HG03175 (cell line): ENCODE measurements at regions not wholly inside any gene's neighbourhood (a gene's known extent, or its start where the extent isn't known, plus 50 kb on each side); places are given as distances from the start of the nearest gene placed in this dataset.

Experiments
- ATAC-seq: cut with Tn5 transposase; IDR thresholded peaks from one replicate; pipeline ENCODE4 v1.9.1; 2021; ENCODE audit warnings: mild to moderate bottlenecking, moderate library complexity; ENCODE audit not compliant: unreplicated experiment

DNA sequence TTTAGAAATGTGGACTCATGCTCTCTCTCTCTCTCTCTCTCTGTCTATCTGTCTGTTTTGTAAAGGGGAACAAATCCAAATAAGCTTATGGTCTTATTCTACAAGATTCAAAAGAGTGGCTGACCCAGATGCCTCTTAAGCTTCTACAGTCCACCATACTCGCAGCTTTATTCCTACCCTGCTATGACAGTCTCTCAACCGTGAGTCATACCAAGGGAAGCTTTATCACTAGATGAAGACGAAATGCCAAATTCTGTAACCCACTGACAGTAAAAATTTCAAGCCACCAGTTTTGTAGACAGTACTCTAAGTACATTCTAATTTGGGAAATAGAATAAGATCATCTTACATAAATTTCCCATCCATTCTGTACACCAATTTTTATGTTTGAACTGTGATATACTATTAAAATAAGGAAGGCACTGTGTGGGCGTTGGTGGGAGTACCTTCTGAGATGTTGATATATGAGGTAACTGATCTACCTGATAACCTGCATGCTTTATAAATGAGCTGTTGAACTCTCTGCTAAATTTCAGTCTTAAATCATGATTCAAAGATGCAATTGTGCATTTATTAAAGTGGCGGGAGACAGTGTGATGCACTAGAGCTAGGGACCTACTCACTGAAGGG lies 153.2 kb downstream of the KLF6 start:
- no peak for ATAC-seq

GRCh38 chr10:3631291-3631690 lies 153.7 kb downstream of the KLF6 start:
- ATAC-seq, result no peak

DNA sequence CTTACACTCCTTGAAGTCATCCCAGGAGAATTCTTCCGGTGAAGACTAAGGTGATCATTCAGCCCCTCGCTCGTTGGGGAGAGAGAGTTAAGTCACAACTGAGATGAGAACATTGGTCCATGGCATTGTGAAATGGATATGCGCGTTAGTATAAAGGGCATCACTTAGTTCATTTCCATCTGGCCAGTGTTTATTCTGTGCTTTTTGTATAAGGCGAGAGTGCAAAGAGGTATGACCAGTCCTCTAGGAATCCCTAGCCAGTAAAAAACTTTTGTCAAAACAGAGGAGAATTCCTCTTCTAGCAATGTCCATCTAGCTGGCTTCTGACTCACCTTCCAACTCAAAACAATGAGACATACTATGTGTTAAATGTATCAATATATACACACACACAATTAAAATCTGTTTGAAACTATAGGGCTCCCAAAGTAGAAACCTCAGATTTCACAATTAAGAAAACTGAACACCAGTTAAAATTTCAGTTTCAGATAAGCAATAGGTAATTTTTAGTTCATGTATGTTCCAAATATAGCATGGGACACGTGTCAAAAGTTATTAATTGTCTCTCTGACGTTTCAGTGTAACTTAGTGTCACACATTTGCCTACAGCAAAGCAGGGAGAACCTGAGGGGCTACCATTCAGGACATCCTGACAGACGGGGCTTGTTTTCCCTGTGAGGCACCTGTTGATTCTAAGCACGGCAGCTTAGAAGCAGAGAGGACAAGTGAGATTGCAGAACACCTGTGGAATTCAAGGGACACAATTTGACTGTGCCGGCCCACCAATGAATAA lies 158.9 kb downstream of the KLF6 start:
- peak; percentile 75 for ATAC-seq

DNA sequence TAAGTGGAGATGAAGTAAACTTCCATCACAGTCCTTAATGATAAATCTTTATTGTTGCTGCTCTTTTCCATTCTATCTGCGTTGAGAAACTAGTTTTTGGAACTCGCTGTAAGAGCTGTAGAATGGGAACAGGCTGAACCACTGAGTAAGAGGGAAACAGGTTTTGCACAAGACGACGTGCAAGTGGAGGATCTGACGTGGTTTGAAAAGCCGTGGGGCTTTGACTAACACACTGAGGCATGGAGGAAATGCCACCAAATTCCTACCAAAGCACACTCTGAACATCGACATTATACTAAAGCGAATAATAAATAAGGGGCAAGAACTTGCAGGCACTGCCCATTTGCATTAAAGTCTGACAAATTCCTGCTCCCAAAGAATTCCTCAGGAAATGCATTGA lies 160.6 kb downstream of the KLF6 start:
- ATAC-seq, result no peak

DNA sequence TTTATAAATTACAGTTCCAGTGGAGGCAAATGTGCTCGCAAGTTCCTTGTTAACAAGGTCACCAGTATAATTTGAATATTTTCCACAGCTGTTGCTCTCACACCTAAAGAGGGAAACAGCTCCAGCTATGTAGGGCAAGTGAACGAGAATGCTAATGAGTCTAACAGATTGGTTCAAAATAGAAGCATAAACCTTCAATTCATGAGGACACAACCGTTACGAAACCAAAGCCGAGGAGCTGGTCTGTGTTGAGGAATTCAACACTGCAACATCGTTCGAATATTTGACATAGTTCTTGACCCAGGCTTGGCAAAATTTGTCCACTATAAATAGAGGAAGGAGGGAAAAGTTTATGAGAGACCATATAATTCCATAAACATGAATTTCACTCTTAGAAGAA lies 161.3 kb downstream of the KLF6 start:
- ATAC-seq, result peak; percentile 47

DNA sequence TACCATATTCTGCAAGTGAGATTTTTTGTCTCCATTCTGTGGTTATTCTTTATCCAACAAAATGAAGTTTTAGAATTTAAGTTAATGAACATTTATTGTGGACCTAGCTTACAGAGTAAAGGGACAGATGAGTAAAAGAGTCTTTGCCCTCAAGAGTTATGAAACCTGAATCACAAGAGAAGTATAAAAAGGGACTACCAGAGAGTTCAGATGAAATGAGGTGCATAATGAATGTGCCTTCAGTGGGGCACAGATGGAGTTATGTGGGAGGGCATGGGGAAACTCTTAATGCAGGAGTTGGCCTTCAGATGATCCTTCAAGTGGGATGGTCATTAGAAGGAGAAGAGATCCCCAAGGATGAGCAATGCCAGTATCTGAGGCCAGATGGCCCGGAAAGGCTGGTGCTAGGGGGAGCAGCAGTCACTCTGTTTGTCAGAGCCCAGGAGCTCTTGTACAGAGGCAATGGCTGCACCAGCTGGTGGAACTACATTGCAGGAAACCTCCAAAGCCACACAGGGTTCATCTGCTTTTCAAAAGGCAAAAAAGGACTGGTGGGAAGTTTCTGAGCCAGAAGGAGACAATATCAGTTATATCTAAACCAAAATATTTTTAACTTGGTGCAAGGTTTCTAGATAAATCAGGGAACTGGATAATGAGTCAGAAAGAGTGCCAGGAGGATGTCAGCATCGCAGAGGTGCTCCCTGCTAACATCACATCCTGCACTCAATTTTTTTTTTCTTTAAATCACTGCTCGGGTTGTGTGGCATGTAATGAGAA lies 162.0 kb downstream of the KLF6 start:
- ATAC-seq, result peak; percentile 35

DNA sequence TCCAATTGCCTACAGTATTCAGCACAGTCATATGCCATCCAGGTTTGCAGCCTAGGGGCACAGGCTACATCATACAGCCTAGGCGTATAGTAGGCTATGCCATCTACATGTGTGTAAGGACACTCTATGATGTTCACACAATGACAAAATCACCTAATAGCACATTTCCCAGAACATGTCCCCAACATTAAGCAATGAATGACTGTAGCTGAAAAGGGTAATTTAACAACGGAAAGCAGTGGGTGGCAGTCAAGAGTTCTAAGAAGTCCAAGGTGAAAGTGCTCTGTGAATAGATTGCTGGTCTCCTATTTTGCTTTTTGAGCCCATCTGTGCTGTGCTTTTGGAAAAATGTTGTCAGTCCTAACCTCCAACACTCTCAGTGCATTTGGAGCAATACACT lies 162.6 kb downstream of the KLF6 start:
- ATAC-seq, result no peak

GRCh38 chr10:3620818-3621217 lies 164.2 kb downstream of the KLF6 start:
- no peak for ATAC-seq

DNA sequence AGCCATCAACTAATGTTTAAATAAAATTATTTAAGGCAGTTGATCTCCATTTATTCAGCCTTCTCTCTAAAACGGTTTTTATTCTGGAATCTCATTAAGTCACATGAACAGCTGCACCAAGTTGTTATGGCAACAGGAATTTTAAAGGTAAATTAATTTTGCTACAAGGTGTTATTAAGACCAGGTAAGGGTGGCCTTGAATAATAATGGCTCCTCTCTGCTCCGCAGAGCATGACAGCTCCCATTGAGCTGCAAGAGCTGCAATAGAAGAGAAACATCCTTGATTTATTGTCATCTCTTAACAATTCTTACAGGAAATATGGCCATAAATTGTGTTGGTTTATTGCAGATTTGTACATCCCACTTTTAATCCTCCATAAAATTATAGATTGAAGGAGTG lies 165.8 kb downstream of the KLF6 start:
- no peak for ATAC-seq

DNA sequence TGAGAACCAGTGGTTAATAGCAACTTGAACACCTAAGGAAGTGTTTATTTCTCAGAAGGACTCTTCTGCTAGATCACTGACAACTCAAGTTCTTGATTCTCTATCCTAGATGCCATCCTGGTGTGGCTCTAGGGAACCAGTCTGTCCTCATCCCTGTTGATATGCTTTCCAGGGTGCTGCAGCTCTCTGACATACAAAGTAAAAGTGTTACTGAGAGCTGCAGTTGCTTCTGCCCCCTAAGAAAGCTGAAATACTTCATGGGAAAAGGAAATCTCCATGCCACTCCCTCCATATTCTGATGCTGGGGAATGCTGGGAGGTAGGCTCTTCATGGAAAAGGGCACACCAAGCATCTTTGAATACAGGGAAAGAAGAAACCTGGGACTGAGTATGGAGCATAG lies 168.1 kb downstream of the KLF6 start:
- ATAC-seq, result no peak

DNA sequence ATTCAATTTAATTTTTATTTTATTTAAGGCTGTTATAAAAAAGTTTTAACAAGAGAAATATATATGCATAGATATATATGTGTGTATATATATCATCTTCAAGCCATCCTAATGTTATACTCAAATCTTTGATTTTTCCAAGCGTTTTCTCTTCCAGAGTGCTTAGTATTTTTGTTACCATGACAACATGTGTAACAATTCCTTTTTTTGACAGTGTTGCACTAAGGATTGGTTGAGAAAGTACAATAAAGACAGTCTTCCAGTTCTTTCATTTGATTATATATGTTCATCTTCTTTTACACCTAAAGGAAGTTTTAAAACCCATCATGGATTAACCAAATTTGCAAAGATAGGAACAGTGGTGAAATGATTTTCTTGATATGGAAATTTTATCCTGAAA lies 171.7 kb downstream of the KLF6 start:
- ATAC-seq, result no peak

DNA sequence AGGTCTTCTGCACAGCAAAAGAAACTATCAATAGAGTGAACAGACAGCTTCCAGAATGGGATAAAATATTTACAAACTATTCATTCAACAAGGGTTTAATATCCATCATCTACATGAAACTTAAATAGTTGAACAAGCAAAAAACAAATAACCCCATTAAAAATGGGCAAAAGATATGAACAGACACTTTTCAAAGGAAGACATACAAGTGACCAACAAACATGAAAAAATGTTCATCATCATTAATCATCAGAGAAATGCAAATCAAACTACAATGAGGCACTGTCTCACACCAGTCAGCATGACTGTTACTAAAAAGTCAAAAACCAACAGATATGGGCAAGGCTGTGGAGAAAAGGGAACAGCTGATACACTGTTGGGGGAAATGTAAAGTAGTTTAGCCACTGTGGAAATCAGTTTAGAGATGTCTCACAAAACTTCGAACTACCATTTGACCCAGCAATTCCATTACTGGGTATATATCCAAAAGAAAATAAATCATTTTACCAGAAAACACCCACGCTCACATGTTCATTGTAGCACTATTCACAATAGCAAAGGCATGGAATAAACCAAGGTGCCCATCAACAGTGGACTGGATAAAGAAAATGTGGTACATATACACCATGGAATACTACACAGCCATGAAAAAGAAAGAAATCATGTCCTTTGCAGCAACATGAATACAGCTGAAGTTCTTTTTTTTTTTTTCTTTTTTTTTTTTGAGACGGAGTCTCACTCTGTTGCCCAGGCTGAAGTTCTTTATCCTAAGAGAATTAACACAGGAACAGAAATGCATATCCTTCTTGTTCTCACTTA lies 172.6 kb downstream of the KLF6 start:
- no peak for ATAC-seq

- no peak for ATAC-seq
These were observed 178.7 kb downstream of the KLF6 start for GRCh38 chr10:3606309-3606708.

GRCh38 chr10:3605882-3606281 lies 179.1 kb downstream of the KLF6 start:
- ATAC-seq, result no peak

DNA sequence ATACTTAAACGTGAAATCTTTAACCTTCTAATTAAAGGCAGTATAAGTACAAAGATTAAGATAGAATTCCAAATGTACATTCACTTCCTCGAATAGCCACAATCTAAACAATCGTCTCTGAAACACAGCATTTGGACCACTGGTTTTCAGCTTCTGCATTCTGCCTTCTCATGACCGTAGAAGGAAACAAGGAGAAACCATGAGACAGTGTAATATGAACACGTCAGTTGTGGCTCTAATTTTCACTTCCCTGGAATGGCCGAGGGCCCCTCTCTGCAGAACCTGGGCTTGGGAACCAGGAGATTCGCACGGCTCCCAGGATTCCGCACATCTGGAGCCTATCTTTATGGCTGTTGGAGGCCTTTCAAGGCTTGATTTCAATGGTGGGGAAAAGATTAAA lies 189.3 kb downstream of the KLF6 start:
- ATAC-seq, result no peak

GRCh38 chr10:3593611-3594010 lies 191.4 kb downstream of the KLF6 start:
- no peak for ATAC-seq

- ATAC-seq, result no peak
These were observed 192.6 kb downstream of the KLF6 start for GRCh38 chr10:3592424-3592823.

DNA sequence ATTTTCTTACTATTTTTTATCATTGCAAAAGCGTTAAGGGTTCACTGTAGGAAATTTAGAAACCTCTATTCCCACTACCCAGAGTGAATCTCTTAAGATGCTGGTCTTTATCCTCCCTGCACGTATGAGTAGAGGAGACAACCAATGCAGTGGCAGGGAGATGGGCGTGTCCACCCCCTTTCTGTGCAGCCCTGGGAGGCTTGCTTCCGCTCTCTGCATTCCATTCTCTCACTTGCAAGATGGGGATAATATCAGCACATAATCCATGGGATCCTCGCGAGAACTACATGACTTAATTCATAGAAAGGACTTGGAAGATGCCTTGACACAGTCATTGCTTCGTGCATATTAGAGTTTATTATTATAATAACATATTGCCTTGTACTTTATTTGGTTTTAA lies 196.2 kb downstream of the KLF6 start:
- no peak for ATAC-seq

DNA sequence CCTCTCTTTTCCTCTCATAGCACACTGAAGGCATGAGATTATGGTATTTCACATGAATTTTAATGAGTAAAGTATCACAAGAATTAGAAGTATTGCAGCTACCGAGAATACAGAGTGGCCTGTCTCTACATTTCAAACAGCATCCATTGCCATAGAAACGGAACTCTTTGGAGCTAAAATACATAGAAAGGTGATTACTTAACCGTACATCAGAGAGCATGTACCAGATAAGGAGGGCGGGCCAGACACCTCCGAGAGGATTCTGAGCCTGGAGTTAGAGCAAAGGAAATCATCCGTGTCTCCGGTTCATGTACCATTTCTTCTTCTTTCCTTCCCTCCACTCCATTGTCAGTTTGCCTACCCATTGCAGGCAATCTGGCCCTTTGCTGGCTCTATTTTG lies 196.7 kb downstream of the KLF6 start:
- ATAC-seq, result no peak

DNA sequence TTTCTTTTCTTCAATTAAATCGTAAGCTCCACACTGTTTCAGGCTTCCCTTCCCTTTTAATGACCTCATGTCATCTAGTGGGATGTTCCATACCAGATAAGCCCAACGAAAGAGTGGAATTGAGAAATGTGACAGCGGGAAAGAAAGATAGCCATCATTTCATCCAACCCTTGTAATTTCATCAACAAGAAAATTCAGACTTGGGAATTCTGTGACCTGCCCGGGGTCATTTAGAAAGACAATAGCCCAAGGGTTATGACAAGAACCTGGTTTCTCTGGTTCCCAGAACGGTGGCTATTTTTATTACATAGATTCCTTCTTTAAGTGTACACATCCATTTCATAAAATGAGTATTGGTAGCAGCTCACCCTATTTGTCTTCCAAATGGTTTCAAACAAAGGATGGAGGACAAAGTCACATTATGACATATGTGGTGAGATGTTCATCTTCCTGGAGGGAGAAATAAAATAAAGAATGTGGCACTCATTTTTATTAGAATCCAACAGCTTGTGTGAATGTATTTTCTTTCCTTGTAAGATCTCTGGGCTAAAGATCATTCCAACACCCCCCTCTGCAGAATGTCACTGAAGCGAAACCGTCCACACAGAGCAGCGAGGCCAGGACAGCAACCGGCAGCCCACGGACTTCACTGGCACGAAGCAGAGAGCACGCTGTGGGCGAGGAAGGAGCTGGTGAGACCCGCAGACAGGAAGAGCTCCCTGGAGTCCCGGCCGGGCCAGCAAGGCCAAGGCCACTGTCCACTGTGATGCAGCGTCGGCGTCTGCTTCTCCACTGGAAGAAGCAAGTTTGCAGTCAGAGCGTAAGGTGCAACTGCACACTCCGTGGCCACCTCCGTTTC lies 199.9 kb downstream of the KLF6 start:
- ATAC-seq, result no peak
